ENCODE measurements at regions not wholly inside any gene's neighbourhood (a gene's known extent, or its start where the extent isn't known, plus 50 kb on each side); places are given as distances from the start of the nearest gene placed in this dataset.
A peak's percentile ranks its signal among the peaks of the same experiment; 100 is the strongest.

DNA sequence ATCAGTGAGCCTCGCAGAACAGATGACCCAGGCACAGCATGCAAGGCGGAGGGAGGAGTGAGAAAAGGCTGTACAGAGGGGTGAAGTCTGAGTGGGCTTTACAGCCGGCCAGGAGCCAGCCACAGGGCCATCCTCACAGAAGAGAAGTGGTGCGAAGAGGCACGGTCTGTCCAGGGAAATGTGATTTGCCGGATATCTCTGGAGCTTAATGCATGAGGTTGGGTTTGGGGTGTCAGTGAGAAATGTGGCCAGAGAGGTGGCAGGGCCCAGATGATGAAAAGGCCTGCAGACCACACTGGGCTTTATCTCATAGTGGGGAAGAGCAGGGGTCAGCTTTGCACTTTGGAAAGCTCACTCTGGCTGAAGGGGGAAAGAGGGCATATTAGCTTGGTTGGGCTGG is 255.2 kb downstream of the BUD13 start:
- in situ Hi-C loops (cut with MboI; ENCODE audit: low sequenced_read_pairs, unreplicated experiment): no loop called here

DNA sequence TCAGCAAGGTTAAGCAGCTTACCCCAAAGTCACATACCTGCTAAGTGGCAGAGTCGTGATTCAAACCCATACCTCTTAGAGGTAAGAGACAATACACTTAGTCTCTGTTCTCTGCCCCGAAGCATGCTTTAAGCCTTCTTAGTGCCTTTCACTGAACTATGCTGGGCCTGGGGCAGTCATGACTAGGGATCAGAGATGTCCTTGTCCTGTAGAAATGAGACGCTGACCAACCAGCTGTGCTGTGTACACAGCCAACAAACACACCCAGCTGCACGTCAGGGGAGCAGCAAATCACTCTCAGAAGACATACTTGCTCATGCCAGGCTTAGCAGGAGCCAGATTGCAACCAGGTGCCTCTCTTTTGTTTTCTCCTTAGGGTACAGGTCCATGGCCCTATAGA is 255.7 kb downstream of the BUD13 start:
- in situ Hi-C loops (cut with MboI; ENCODE audit: low sequenced_read_pairs, unreplicated experiment): no loop called here
- TF ChIP-seq, protein P1, sequence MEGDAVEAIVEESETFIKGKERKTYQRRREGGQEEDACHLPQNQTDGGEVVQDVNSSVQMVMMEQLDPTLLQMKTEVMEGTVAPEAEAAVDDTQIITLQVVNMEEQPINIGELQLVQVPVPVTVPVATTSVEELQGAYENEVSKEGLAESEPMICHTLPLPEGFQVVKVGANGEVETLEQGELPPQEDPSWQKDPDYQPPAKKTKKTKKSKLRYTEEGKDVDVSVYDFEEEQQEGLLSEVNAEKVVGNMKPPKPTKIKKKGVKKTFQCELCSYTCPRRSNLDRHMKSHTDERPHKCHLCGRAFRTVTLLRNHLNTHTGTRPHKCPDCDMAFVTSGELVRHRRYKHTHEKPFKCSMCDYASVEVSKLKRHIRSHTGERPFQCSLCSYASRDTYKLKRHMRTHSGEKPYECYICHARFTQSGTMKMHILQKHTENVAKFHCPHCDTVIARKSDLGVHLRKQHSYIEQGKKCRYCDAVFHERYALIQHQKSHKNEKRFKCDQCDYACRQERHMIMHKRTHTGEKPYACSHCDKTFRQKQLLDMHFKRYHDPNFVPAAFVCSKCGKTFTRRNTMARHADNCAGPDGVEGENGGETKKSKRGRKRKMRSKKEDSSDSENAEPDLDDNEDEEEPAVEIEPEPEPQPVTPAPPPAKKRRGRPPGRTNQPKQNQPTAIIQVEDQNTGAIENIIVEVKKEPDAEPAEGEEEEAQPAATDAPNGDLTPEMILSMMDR (IDR thresholded peaks at IDR 0.05; ENCODE audit: borderline replicate concordance, control extremely low read depth, extremely low read depth, insufficient read depth, missing control alignments): no peak
- DNase-seq (ENCODE audit: low spot score): no peak

More for the DNA sequence above, 255.2 kb downstream of the BUD13 start:
- no peak for DNase-seq (ENCODE audit: low spot score)
- TF ChIP-seq, protein P1 (IDR thresholded peaks at IDR 0.05; ENCODE audit: borderline replicate concordance, control extremely low read depth, extremely low read depth, insufficient read depth, missing control alignments): no peak

- no peak for DNase-seq (ENCODE audit: low spot score)
- in situ Hi-C loops (cut with MboI; ENCODE audit: low sequenced_read_pairs, unreplicated experiment): no loop called here
- TF ChIP-seq, protein P1 (IDR thresholded peaks at IDR 0.05; ENCODE audit: borderline replicate concordance, control extremely low read depth, extremely low read depth, insufficient read depth, missing control alignments): no peak
Observed at GRCh38 chr11:116515664-116516184, 257.1 kb downstream of the BUD13 start.

GRCh38 chr11:116513894-116514293 is 258.9 kb downstream of the BUD13 start:
- in situ Hi-C loops (cut with MboI; ENCODE audit: low sequenced_read_pairs, unreplicated experiment): no loop called here
- DNase-seq (ENCODE audit: low spot score): peak; percentile 61
- TF ChIP-seq, protein P1 (IDR thresholded peaks at IDR 0.05; ENCODE audit: borderline replicate concordance, control extremely low read depth, extremely low read depth, insufficient read depth, missing control alignments): peak; percentile 15

GRCh38 chr11:116513278-116513823 is 259.4 kb downstream of the BUD13 start:
- in situ Hi-C loops (cut with MboI; ENCODE audit: low sequenced_read_pairs, unreplicated experiment): no loop called here
- no peak for DNase-seq (ENCODE audit: low spot score)
- TF ChIP-seq, protein P1 (IDR thresholded peaks at IDR 0.05; ENCODE audit: borderline replicate concordance, control extremely low read depth, extremely low read depth, insufficient read depth, missing control alignments): no peak

DNA sequence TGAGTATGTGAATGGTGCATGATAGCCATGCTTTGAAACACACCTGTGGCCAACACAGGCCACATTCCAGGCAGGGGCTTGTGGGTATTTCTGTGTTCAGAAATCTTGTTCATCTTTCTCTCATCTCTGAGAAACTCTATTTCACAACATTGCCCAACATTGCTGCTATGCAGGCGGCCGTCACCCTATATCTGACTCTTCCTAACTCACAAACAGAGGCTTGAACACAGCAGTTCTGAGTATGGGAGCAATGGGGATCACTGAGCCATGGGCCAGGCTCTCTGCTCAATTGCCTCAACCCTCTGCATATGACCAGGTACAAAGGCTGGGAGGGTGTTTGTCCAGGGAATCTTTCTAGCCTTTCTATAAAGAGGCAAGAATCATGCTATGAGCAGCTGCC is 259.9 kb downstream of the BUD13 start:
- TF ChIP-seq, protein P1 (IDR thresholded peaks at IDR 0.05; ENCODE audit: borderline replicate concordance, control extremely low read depth, extremely low read depth, insufficient read depth, missing control alignments): no peak
- in situ Hi-C loops (cut with MboI; ENCODE audit: low sequenced_read_pairs, unreplicated experiment): no loop called here
- no peak for DNase-seq (ENCODE audit: low spot score)

Measured in GM13976 (cell line).